Fibroblast of pulmonary artery (primary cell): ENCODE measurements at regions not wholly inside any gene's neighbourhood (a gene's known extent, or its start where the extent isn't known, plus 50 kb on each side); places are given as distances from the start of the nearest gene placed in this dataset.

Experiments used
- DNase-seq: peaks from one replicate; pipeline ENCODE4 v3.0.0-alpha.2; 2010; ENCODE audit warnings: low read depth
- H3K4me3 ChIP-seq: replicated peaks from 2 replicates; pipeline ENCODE4 v1.5.1; 2011; ENCODE audit warnings: low read depth, mild to moderate bottlenecking, control low read depth, low read length, moderate library complexity
- TF ChIP-seq, protein P1 (sequence below): IDR thresholded peaks from 2 replicates; pipeline ENCODE4 v1.5.1; 2011; ENCODE audit warnings: mild to moderate bottlenecking, control low read depth, low read length, inconsistent platforms; ENCODE audit errors: missing control alignments

- DNase-seq: no peak
- TF ChIP-seq, protein P1, sequence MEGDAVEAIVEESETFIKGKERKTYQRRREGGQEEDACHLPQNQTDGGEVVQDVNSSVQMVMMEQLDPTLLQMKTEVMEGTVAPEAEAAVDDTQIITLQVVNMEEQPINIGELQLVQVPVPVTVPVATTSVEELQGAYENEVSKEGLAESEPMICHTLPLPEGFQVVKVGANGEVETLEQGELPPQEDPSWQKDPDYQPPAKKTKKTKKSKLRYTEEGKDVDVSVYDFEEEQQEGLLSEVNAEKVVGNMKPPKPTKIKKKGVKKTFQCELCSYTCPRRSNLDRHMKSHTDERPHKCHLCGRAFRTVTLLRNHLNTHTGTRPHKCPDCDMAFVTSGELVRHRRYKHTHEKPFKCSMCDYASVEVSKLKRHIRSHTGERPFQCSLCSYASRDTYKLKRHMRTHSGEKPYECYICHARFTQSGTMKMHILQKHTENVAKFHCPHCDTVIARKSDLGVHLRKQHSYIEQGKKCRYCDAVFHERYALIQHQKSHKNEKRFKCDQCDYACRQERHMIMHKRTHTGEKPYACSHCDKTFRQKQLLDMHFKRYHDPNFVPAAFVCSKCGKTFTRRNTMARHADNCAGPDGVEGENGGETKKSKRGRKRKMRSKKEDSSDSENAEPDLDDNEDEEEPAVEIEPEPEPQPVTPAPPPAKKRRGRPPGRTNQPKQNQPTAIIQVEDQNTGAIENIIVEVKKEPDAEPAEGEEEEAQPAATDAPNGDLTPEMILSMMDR: no peak
These were observed 2483.3 kb downstream of the PCDH9 start for GRCh38 chr13:64746845-64747244.

DNA sequence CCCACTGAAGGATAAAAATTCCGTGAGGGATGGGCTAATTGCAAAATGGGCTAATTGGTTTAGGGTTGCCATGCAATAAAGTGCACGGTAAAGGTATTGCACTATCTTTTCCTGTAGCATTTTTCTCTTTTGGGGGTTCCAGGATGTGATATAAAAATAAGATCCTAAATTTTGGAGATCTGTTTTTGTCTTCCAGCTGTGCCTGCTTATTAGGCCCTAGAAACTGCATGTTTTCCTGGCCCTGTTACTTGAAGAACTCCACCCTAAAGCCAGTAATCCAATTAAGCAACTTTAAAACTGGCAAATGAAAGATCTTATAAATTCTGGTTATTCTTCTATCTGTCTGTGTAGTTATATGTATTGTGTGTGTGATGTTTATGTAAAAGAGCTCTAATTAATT lies 2489.6 kb downstream of the PCDH9 start:
- no peak for DNase-seq
- TF ChIP-seq, protein P1: no peak

More at GRCh38 chr13:64746845-64747244, 2483.3 kb downstream of the PCDH9 start:
- H3K4me3 ChIP-seq: no peak overlapping the region

GRCh38 chr13:64725492-64725891 lies 2504.6 kb downstream of the PCDH9 start:
- H3K4me3 ChIP-seq: no peak overlapping the region
- no peak for DNase-seq
- TF ChIP-seq, protein P1: no peak

More for the DNA sequence above, 2489.6 kb downstream of the PCDH9 start:
- no peak overlapping the region for H3K4me3 ChIP-seq

DNA sequence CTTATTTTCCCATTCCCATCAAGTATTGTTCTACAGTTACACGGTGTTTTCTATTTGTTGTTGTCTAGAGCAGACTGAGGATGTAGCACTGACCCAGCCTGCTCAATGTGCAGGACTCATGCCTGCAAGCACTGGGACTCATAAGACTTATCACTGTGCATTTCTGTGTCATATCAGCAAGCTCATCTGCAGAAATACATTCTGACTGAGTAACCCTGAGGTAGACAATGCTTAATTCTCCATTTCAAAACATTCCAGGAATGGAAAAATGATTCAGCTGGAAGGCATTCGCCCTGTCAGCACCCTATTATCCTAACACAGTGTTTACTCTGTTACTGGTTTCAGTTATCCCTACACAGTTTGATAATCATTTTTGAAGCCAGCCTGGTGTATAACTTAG lies 2506.4 kb downstream of the PCDH9 start:
- peak; percentile 97 for DNase-seq
- no peak overlapping the region for H3K4me3 ChIP-seq
- TF ChIP-seq, protein P1: no peak

DNA sequence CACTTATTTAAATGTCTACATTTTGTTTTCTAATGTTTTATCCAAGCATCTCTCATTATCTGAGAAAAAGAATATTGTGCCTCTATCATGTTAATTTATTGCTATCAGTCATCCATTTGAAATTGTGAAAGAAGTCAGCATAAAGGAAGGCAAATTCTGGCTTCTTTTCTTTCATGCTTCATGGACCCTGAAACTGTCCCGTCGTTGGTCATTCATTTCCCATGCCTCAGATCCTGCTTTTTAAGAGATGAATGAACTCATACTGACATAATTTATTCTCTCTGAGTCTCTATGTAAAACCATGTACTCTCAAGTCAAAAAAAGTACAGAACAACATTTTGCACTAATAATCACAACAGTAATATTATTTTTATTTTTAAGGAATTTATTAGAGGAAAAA lies 2512.0 kb downstream of the PCDH9 start:
- H3K4me3 ChIP-seq: no peak overlapping the region
- no peak for DNase-seq
- TF ChIP-seq, protein P1: no peak

DNA sequence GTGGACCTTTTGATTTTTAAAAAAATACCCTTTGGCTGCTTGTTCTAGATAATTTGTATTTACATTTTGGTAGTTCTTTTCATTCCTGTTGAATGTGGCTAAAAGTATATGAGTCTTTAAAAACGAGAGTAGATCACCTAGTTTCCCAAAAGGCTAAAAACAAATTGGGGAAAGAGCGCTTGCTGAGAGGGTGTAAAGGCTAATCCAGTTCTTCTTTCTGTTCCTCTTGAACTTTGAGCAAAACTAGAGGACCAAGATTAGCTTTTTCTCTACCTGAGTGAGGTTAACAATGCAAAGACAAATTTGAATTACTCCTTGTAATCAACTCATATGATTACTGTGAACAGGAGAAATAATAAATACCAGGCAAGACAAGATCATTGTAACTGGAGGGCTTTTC lies 2513.2 kb downstream of the PCDH9 start:
- DNase-seq: no peak
- TF ChIP-seq, protein P1: no peak
- H3K4me3 ChIP-seq: no peak overlapping the region

DNA sequence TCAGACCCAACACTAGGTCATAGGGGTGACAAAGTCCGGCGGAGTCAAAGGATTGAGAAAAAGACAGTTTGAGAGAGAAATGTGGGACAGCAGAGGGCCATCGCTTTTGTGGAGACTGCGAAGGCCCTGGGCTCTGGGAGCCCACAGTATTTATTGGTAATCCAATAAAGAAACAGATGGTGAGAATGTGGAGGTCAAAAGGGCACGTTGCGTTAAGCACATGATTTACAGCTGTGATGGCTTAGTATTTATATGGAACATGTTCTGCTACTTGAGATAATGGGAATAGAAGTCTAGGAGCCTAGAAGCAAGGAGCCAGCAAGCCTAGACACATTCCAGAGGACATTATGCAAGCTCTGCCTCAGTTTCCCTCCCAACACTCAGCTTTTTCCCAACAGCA lies 2521.1 kb downstream of the PCDH9 start:
- TF ChIP-seq, protein P1: no peak
- DNase-seq: no peak
- H3K4me3 ChIP-seq: no peak overlapping the region
